Erythroblast (primary cell): ENCODE measurements at regions not wholly inside any gene's neighbourhood (a gene's known extent, or its start where the extent isn't known, plus 50 kb on each side); places are given as distances from the start of the nearest gene placed in this dataset.

Experiments used
- GATA1 ChIP-seq: IDR thresholded peaks from 2 replicates; pipeline ENCODE4 v1.6.1; 2011; ENCODE audit warnings: low read depth, mild to moderate bottlenecking, control low read depth, low read length, moderate library complexity
- POLR2A ChIP-seq: IDR thresholded peaks from 2 replicates; pipeline ENCODE4 v1.6.1; 2011; ENCODE audit warnings: mild to moderate bottlenecking, low read length

- TF ChIP-seq POLR2A, result no peak
- no peak for TF ChIP-seq GATA1
These were observed 1116.0 kb downstream of the TBC1D22A start for GRCh38 chr22:47878460-47878859.
